HEK293 (cell line): ENCODE measurements at regions not wholly inside any gene's neighbourhood (a gene's known extent, or its start where the extent isn't known, plus 50 kb on each side); places are given as distances from the start of the nearest gene placed in this dataset.

Experiments
- CTCF ChIA-PET: fragments of 350-600 bp; formaldehyde crosslinking; extraction: SDS; loops from one replicate; lab custom pipeline; 2021; ENCODE audit warnings: antibody characterized with exemption; lab: Yijun Ruan, JAX
- POLR2A ChIA-PET: fragments of 300-600 bp; formaldehyde crosslinking; extraction: SDS; loops from one replicate; lab custom pipeline; 2020; ENCODE audit warnings: antibody characterized with exemption, inconsistent platforms; lab: Yijun Ruan, JAX
- H3K27ac ChIP-seq: fragments of 200-500 bp; sonication (Bioruptor generic); 2 replicates; pipeline ENCODE4 v1.5.1; 2014; ENCODE audit warnings: low read depth, low read length, control low read depth, inconsistent platforms; ENCODE audit errors: extremely low read depth
- H3K36me3 ChIP-seq, 2 experiments: fragments of 200-500 bp in 1 of 2; sonication (Bioruptor generic) in 1 of 2; 1 replicate in 1 of 2; 2 replicates in 1 of 2; pipeline ENCODE4 v1.5.1; 2014 to 2017; ENCODE audit warnings: inconsistent platforms in 2 of 2, low read length in 2 of 2; ENCODE audit not compliant: control insufficient read depth in 2 of 2, insufficient read depth in 1 of 2
- H3K4me1 ChIP-seq: fragments of 200-500 bp; sonication (Bioruptor generic); 2 replicates; pipeline ENCODE4 v1.5.1; 2014; ENCODE audit warnings: mild to moderate bottlenecking, low read length, inconsistent platforms; ENCODE audit not compliant: control insufficient read depth, insufficient read depth
- H3K4me3 ChIP-seq: 2 replicates; pipeline ENCODE4 v1.5.1; 2011; ENCODE audit warnings: low read depth, mild to moderate bottlenecking, control low read depth, low read length, moderate library complexity
- H3K9me3 ChIP-seq: fragments of 200-500 bp; sonication (Bioruptor generic); 2 replicates; pipeline ENCODE4 v1.5.1; 2014; ENCODE audit warnings: low read depth, low read length, inconsistent platforms; ENCODE audit not compliant: control insufficient read depth, insufficient read depth
- ELK4 ChIP-seq: IDR thresholded peaks from 2 replicates; pipeline ENCODE4 v1.6.1; 2011; ENCODE audit warnings: mild to moderate bottlenecking, low read depth, low read length, borderline replicate concordance
- IKZF3 ChIP-seq: fragments of 450-650 bp; IDR thresholded peaks from 2 replicates; pipeline ENCODE4 v1.5.0; 2018; ENCODE audit warnings: missing biosample characterization, mild to moderate bottlenecking, missing genetic modification characterization, moderate library complexity
- KLF1 ChIP-seq: fragments of 450-650 bp; formaldehyde crosslinking; IDR thresholded peaks from 2 replicates; pipeline ENCODE4 v1.5.1; 2016; ENCODE audit warnings: missing biosample characterization, missing genetic modification characterization
- KLF17 ChIP-seq: fragments of 450-650 bp; formaldehyde crosslinking; IDR thresholded peaks from 2 replicates; pipeline ENCODE4 v1.5.1; 2016; ENCODE audit warnings: missing biosample characterization, missing genetic modification characterization
- PRDM1 ChIP-seq: fragments of 450-650 bp; formaldehyde crosslinking; IDR thresholded peaks from 2 replicates; pipeline ENCODE4; 2016; ENCODE audit warnings: missing biosample characterization, missing genetic modification characterization
- SCRT2 ChIP-seq: fragments of 450-650 bp; formaldehyde crosslinking; IDR thresholded peaks from 2 replicates; pipeline ENCODE4 v1.5.1; 2016; ENCODE audit warnings: missing biosample characterization, missing genetic modification characterization
- SP3 ChIP-seq: fragments of 450-650 bp; formaldehyde crosslinking; IDR thresholded peaks from 2 replicates; pipeline ENCODE4 v1.5.1; 2016; ENCODE audit warnings: missing biosample characterization, missing genetic modification characterization
- TRIM28 ChIP-seq: IDR thresholded peaks from 2 replicates; pipeline ENCODE4 v1.6.1; 2011; ENCODE audit warnings: low read length, control low read depth, borderline replicate concordance
- YY1 ChIP-seq: fragments of 450-650 bp; formaldehyde crosslinking; IDR thresholded peaks from 2 replicates; pipeline ENCODE4 v1.5.1; 2018; ENCODE audit warnings: missing biosample characterization, missing genetic modification characterization
- ZNF121 ChIP-seq: fragments of 450-650 bp; formaldehyde crosslinking; IDR thresholded peaks from 2 replicates; pipeline ENCODE4 v1.5.1; 2016; ENCODE audit warnings: missing biosample characterization, missing genetic modification characterization
- ZNF138 ChIP-seq: fragments of 450-650 bp; formaldehyde crosslinking; IDR thresholded peaks from 2 replicates; pipeline ENCODE4 v1.5.1; 2016; ENCODE audit warnings: missing biosample characterization, missing genetic modification characterization, borderline replicate concordance
- ZNF155 ChIP-seq: fragments of 450-650 bp; formaldehyde crosslinking; IDR thresholded peaks from 2 replicates; pipeline ENCODE4 v1.5.1; 2016; ENCODE audit warnings: missing biosample characterization, missing genetic modification characterization
- ZNF19 ChIP-seq: fragments of 450-650 bp; formaldehyde crosslinking; IDR thresholded peaks from 2 replicates; pipeline ENCODE4; 2016; ENCODE audit warnings: missing biosample characterization, missing genetic modification characterization, low read depth
- ZNF202 ChIP-seq: fragments of 450-650 bp; formaldehyde crosslinking; IDR thresholded peaks from 2 replicates; pipeline ENCODE4 v1.5.1; 2016; ENCODE audit warnings: missing biosample characterization, missing genetic modification characterization, borderline replicate concordance
- ZNF221 ChIP-seq: fragments of 450-650 bp; formaldehyde crosslinking; IDR thresholded peaks from 2 replicates; pipeline ENCODE4 v1.5.1; 2017; ENCODE audit warnings: missing biosample characterization, missing genetic modification characterization, borderline replicate concordance
- ZNF239 ChIP-seq: fragments of 450-650 bp; formaldehyde crosslinking; IDR thresholded peaks from 2 replicates; pipeline ENCODE4 v1.5.1; 2016; ENCODE audit warnings: missing biosample characterization, missing genetic modification characterization
- ZNF24 ChIP-seq: fragments of 450-650 bp; formaldehyde crosslinking; IDR thresholded peaks from 2 replicates; pipeline ENCODE4 v1.5.1; 2016; ENCODE audit warnings: missing biosample characterization, missing genetic modification characterization
- ZNF266 ChIP-seq: fragments of 450-650 bp; formaldehyde crosslinking; IDR thresholded peaks from 2 replicates; pipeline ENCODE4 v1.5.1; 2016; ENCODE audit warnings: missing biosample characterization, missing genetic modification characterization, low read depth
- ZNF37A ChIP-seq: fragments of 450-650 bp; IDR thresholded peaks from 2 replicates; pipeline ENCODE4 v1.5.1; 2018; ENCODE audit warnings: missing biosample characterization, missing genetic modification characterization
- ZNF501 ChIP-seq: fragments of 450-650 bp; formaldehyde crosslinking; IDR thresholded peaks from 2 replicates; pipeline ENCODE4 v1.5.1; 2016; ENCODE audit warnings: missing biosample characterization, missing genetic modification characterization
- ZNF514 ChIP-seq: fragments of 450-650 bp; formaldehyde crosslinking; IDR thresholded peaks from 2 replicates; pipeline ENCODE4 v1.5.1; 2016; ENCODE audit warnings: missing biosample characterization, missing genetic modification characterization
- ZNF555 ChIP-seq: fragments of 450-650 bp; formaldehyde crosslinking; conservative IDR thresholded peaks from 2 replicates; pipeline ENCODE4 v1.5.1; 2017; ENCODE audit warnings: missing biosample characterization, mild to moderate bottlenecking, missing genetic modification characterization, inconsistent platforms
- ZXDB ChIP-seq: fragments of 450-650 bp; formaldehyde crosslinking; IDR thresholded peaks from 2 replicates; pipeline ENCODE4 v1.5.1; 2016; ENCODE audit warnings: missing biosample characterization, missing genetic modification characterization
- TF ChIP-seq, protein P1 (sequence below): fragments of 450-650 bp; formaldehyde crosslinking; IDR thresholded peaks from 2 replicates; pipeline ENCODE4 v1.5.1; 2016; ENCODE audit warnings: missing biosample characterization, missing genetic modification characterization
- TF ChIP-seq, protein P2 (sequence below): fragments of 450-650 bp; formaldehyde crosslinking; IDR thresholded peaks from 2 replicates; pipeline ENCODE4 v1.5.1; 2016; ENCODE audit warnings: missing biosample characterization, missing genetic modification characterization
- TF ChIP-seq, protein P3 (sequence below): fragments of 450-650 bp; formaldehyde crosslinking; IDR thresholded peaks from 2 replicates; pipeline ENCODE4 v1.5.1; 2016; ENCODE audit warnings: missing biosample characterization, missing genetic modification characterization

GRCh38 chr9:84480071-84480470 is 139.5 kb upstream of the SLC28A3 start:
- Histone ChIP-seq H3K4me3 (no peak overlapping the region), H3K9me3 (no peaks in the 10 kb centered on the region), H3K4me1 (no peaks in the 10 kb centered on the region), H3K36me3 (no peaks in the 10 kb centered on the region), H3K27ac (no peak overlapping the region)
- ChIA-PET POLR2A (no interaction called here), CTCF (no interaction called here)
- TF ChIP-seq ZNF514 (tag by site-specific recombination) (no peak), ZNF239 (no peak), ZNF202 (tag by site-specific recombination) (no peak), IKZF3 (tag by site-specific recombination) (no peak), ZNF24 (tag by site-specific recombination) (no peak), PRDM1 (tag by site-specific recombination) (no peak), TRIM28 (no peak), ZNF555 (tag by site-specific recombination) (no peak), ZNF121 (no peak), ZNF155 (no peak), ZNF501 (tag by site-specific recombination) (no peak), ZNF221 (no peak), ZNF138 (tag by site-specific recombination) (no peak), ELK4 (no peak)
- TF ChIP-seq, protein P1, sequence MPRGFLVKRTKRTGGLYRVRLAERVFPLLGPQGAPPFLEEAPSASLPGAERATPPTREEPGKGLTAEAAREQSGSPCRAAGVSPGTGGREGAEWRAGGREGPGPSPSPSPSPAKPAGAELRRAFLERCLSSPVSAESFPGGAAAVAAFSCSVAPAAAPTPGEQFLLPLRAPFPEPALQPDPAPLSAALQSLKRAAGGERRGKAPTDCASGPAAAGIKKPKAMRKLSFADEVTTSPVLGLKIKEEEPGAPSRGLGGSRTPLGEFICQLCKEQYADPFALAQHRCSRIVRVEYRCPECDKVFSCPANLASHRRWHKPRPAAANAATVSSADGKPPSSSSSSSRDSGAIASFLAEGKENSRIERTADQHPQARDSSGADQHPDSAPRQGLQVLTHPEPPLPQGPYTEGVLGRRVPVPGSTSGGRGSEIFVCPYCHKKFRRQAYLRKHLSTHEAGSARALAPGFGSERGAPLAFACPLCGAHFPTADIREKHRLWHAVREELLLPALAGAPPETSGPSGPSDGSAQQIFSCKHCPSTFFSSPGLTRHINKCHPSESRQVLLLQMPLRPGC: no peak

- Histone ChIP-seq H3K9me3 (no peaks in the 10 kb centered on the region), H3K4me3 (no peak overlapping the region), H3K4me1 (no peaks in the 10 kb centered on the region), H3K27ac (no peak overlapping the region), H3K36me3 (no peaks in the 10 kb centered on the region)
- CTCF ChIA-PET: no interaction called here
- POLR2A ChIA-PET: no interaction called here
- TF ChIP-seq ZNF37A (tag by site-specific recombination) (no peak), PRDM1 (tag by site-specific recombination) (peak; percentile 61)
- TF ChIP-seq, all 188 proteins: peak for 1
These were observed 140.7 kb upstream of the SLC28A3 start for GRCh38 chr9:84481231-84481630.

- no peak overlapping the region for H3K27ac ChIP-seq
- CTCF ChIA-PET: no interaction called here
- H3K4me3 ChIP-seq: no peak overlapping the region
- no peaks in the 10 kb centered on the region for H3K4me1 ChIP-seq
- H3K36me3 ChIP-seq: no peaks in the 10 kb centered on the region
- POLR2A ChIA-PET: no interaction called here
- TF ChIP-seq KLF1 (tag by site-specific recombination): no peak
- no peak for TF ChIP-seq ZNF19 (tag by site-specific recombination)
- TF ChIP-seq ZXDB: no peak
- TF ChIP-seq, protein P2, sequence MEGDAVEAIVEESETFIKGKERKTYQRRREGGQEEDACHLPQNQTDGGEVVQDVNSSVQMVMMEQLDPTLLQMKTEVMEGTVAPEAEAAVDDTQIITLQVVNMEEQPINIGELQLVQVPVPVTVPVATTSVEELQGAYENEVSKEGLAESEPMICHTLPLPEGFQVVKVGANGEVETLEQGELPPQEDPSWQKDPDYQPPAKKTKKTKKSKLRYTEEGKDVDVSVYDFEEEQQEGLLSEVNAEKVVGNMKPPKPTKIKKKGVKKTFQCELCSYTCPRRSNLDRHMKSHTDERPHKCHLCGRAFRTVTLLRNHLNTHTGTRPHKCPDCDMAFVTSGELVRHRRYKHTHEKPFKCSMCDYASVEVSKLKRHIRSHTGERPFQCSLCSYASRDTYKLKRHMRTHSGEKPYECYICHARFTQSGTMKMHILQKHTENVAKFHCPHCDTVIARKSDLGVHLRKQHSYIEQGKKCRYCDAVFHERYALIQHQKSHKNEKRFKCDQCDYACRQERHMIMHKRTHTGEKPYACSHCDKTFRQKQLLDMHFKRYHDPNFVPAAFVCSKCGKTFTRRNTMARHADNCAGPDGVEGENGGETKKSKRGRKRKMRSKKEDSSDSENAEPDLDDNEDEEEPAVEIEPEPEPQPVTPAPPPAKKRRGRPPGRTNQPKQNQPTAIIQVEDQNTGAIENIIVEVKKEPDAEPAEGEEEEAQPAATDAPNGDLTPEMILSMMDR (tag by site-specific recombination): no peak
- TF ChIP-seq, protein P3, sequence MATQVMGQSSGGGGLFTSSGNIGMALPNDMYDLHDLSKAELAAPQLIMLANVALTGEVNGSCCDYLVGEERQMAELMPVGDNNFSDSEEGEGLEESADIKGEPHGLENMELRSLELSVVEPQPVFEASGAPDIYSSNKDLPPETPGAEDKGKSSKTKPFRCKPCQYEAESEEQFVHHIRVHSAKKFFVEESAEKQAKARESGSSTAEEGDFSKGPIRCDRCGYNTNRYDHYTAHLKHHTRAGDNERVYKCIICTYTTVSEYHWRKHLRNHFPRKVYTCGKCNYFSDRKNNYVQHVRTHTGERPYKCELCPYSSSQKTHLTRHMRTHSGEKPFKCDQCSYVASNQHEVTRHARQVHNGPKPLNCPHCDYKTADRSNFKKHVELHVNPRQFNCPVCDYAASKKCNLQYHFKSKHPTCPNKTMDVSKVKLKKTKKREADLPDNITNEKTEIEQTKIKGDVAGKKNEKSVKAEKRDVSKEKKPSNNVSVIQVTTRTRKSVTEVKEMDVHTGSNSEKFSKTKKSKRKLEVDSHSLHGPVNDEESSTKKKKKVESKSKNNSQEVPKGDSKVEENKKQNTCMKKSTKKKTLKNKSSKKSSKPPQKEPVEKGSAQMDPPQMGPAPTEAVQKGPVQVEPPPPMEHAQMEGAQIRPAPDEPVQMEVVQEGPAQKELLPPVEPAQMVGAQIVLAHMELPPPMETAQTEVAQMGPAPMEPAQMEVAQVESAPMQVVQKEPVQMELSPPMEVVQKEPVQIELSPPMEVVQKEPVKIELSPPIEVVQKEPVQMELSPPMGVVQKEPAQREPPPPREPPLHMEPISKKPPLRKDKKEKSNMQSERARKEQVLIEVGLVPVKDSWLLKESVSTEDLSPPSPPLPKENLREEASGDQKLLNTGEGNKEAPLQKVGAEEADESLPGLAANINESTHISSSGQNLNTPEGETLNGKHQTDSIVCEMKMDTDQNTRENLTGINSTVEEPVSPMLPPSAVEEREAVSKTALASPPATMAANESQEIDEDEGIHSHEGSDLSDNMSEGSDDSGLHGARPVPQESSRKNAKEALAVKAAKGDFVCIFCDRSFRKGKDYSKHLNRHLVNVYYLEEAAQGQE: no peak
- no peak for TF ChIP-seq SCRT2 (tag by site-specific recombination)
- TF ChIP-seq YY1 (tag by site-specific recombination): no peak
- no peak for TF ChIP-seq SP3 (tag by site-specific recombination)
- TF ChIP-seq KLF17: no peak
- no peak for TF ChIP-seq ZNF266 (tag by site-specific recombination)
- H3K9me3 ChIP-seq: no peaks in the 10 kb centered on the region
These were observed 141.2 kb upstream of the SLC28A3 start for GRCh38 chr9:84481636-84482218.
